Type B pancreatic cell (in vitro differentiated cells): ENCODE measurements at regions not wholly inside any gene's neighbourhood (a gene's known extent, or its start where the extent isn't known, plus 50 kb on each side); places are given as distances from the start of the nearest gene placed in this dataset.

Experiments
- DNase-seq: peaks from one replicate; pipeline ENCODE4 v3.0.0; 2021; ENCODE audit warnings: mixed read lengths; ENCODE audit not compliant: unreplicated experiment; ENCODE audit errors: extremely low spot score
- H3K27ac Mint-ChIP-seq: 2 replicates; pipeline ENCODE4 v1.8.0; 2021; ENCODE audit warnings: mild to moderate bottlenecking, mixed read lengths
- H3K27me3 Mint-ChIP-seq: 2 replicates; pipeline ENCODE4 v1.8.0; 2021; ENCODE audit warnings: mixed read lengths
- H3K36me3 Mint-ChIP-seq: 2 replicates; pipeline ENCODE4 v1.8.0; 2021; ENCODE audit warnings: mixed read lengths
- H3K4me1 Mint-ChIP-seq: one replicate; pipeline ENCODE4 v1.8.0; 2021; ENCODE audit warnings: mixed read lengths; ENCODE audit not compliant: unreplicated experiment
- H3K4me3 Mint-ChIP-seq: 2 replicates; pipeline ENCODE4 v1.8.0; 2021; ENCODE audit warnings: mild to moderate bottlenecking, mixed read lengths
- H3K9me3 Mint-ChIP-seq: 2 replicates; pipeline ENCODE4 v1.8.0; 2021; ENCODE audit warnings: mixed read lengths
- TF ChIP-seq, protein P1 (sequence below): fragments of 200-600 bp; sonication (generic); conservative IDR thresholded peaks from 2 replicates; pipeline ENCODE4 v1.5.0; 2021; ENCODE audit warnings: antibody characterized with exemption, mild to moderate bottlenecking

DNA sequence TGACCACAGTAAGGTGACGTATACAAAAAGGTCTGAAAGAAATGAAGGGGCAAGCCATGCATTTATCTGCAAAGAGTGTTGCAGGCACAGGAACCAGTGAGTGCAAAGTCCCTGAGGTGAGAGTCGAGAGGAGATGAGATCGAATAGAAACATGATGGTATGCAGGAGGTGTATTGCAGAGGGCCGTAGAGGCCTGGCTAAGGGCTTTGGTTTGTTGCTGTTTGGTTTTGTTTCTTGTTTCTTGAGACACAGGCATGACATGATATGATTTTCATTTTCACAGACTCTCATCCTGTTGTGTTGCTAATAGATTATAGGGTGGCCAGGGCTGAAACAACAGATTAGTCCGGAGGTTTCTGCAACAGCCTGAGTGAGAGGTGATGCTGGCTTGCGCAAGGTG lies 80.4 kb downstream of the HSPH1 start:
- Mint-ChIP-seq H3K36me3 (no peaks in the 10 kb centered on the region), H3K9me3 (no peaks in the 10 kb centered on the region), H3K4me1 (no peaks in the 10 kb centered on the region), H3K27me3 (peaks cover 29% of the 10 kb centered on the region), H3K4me3 (no peak overlapping the region), H3K27ac (no peak overlapping the region)
- no peak for DNase-seq
- TF ChIP-seq, protein P1, sequence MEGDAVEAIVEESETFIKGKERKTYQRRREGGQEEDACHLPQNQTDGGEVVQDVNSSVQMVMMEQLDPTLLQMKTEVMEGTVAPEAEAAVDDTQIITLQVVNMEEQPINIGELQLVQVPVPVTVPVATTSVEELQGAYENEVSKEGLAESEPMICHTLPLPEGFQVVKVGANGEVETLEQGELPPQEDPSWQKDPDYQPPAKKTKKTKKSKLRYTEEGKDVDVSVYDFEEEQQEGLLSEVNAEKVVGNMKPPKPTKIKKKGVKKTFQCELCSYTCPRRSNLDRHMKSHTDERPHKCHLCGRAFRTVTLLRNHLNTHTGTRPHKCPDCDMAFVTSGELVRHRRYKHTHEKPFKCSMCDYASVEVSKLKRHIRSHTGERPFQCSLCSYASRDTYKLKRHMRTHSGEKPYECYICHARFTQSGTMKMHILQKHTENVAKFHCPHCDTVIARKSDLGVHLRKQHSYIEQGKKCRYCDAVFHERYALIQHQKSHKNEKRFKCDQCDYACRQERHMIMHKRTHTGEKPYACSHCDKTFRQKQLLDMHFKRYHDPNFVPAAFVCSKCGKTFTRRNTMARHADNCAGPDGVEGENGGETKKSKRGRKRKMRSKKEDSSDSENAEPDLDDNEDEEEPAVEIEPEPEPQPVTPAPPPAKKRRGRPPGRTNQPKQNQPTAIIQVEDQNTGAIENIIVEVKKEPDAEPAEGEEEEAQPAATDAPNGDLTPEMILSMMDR: no peak

DNA sequence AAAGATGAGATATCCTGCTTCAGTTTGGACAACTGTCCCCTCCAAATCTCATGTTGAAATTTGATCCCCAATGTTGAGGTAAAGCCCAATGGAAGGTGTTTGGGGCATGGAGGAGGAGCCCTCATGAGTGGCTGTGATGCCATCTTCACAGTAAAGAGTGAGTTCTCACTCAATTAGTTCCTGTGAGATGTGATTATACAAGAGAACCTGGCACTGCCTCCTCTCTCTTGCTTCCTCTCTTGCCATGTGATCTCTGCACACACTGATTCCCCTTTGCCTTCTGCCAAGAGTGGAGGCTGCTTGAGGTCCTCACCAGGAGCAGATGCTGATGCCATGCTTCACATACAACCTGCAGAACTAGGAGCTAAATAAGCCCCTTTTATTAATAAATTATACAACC lies 86.9 kb downstream of the HSPH1 start:
- Mint-ChIP-seq H3K4me1 (peaks cover 12% of the 10 kb centered on the region), H3K27me3 (peaks cover 15% of the 10 kb centered on the region), H3K9me3 (no peaks in the 10 kb centered on the region), H3K36me3 (no peaks in the 10 kb centered on the region), H3K4me3 (no peak overlapping the region), H3K27ac (no peak overlapping the region)
- no peak for DNase-seq
- TF ChIP-seq, protein P1: no peak

DNA sequence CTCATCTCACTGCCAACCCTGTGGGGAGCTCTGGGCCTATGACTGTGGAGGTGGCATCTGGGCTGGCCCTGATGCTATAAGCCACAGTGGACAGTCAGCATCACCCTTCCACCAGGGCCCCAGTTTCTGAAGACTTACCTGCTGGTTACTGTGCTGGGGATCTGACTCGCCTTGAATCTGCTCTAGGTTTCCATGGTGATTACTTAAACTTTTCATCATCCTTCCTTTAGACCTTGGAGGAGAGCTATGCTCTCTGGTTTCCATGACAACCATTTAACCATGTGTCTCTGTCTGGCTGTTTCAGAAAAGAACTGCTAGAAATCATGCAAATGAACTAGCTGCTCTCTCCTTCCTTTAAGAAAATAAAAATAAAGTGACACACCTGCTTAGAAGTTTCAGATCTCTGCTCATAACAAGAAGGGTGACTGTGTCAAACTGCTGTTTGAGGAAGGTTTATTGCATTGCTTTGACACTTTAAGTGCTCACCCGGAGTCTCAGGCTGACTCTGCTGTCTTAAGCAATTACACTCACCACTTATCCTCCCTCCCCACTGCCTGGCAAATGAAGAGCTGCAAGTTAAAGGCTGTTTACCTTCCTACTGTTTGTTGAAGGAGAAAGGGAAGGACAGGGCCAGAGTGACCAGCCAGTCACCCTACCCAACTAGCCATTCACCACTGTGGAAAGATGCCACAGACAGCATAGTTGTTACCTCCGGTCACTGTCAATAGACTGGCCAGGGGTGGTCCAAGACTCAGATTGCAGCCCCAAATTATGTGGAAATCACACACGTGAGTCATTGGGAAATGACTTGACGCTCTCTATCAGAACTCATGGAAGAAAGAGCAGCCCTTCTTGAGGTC lies 87.6 kb downstream of the HSPH1 start:
- Mint-ChIP-seq H3K9me3 (no peaks in the 10 kb centered on the region), H3K27ac (no peak overlapping the region), H3K27me3 (peaks cover 15% of the 10 kb centered on the region), H3K4me3 (no peak overlapping the region), H3K36me3 (no peaks in the 10 kb centered on the region), H3K4me1 (peaks cover 12% of the 10 kb centered on the region)
- no peak for DNase-seq
- TF ChIP-seq, protein P1: no peak

GRCh38 chr13:31072041-31072440 lies 89.7 kb downstream of the HSPH1 start:
- DNase-seq: no peak
- H3K36me3 Mint-ChIP-seq: no peaks in the 10 kb centered on the region
- TF ChIP-seq, protein P1: no peak
- H3K9me3 Mint-ChIP-seq: no peaks in the 10 kb centered on the region
- peaks cover 12% of the 10 kb centered on the region for H3K4me1 Mint-ChIP-seq
- H3K27me3 Mint-ChIP-seq: peaks cover 26% of the 10 kb centered on the region
- no peak overlapping the region for H3K4me3 Mint-ChIP-seq
- no peak overlapping the region for H3K27ac Mint-ChIP-seq

GRCh38 chr13:31069808-31070534 lies 91.7 kb downstream of the HSPH1 start:
- peaks cover 15% of the 10 kb centered on the region for H3K27me3 Mint-ChIP-seq
- DNase-seq: no peak
- no peaks in the 10 kb centered on the region for H3K9me3 Mint-ChIP-seq
- TF ChIP-seq, protein P1: no peak
- peaks cover 11% of the 10 kb centered on the region for H3K4me1 Mint-ChIP-seq
- H3K36me3 Mint-ChIP-seq: no peaks in the 10 kb centered on the region
- H3K27ac Mint-ChIP-seq: no peak overlapping the region
- no peak overlapping the region for H3K4me3 Mint-ChIP-seq
